CD4-positive, alpha-beta memory T cell (primary cell): ENCODE measurements at regions not wholly inside any gene's neighbourhood (a gene's known extent, or its start where the extent isn't known, plus 50 kb on each side); places are given as distances from the start of the nearest gene placed in this dataset.
A peak's percentile ranks its signal among the peaks of the same experiment; 100 is the strongest.

ENCODE experiments used
- CTCF ChIA-PET: fragments of 350-600 bp; sonication (Branson Sonifier 250); formaldehyde crosslinking; loops from one replicate; lab custom pipeline; 2021; ENCODE audit warnings: inconsistent platforms; ENCODE audit not compliant: partially characterized antibody; lab: Charles Lee
- POLR2A ChIA-PET: fragments of 350-600 bp; sonication (Branson Sonifier 250); formaldehyde crosslinking; loops from one replicate; lab custom pipeline; 2021; ENCODE audit not compliant: partially characterized antibody; lab: Charles Lee
- DNase-seq, 5 donors: peaks; one replicate each; pipeline versions ENCODE4 v3.0.0 to v3.0.0-alpha.2; 2020 to 2022; ENCODE audit warnings: mixed read lengths in 1 of 5
- H3K27ac ChIP-seq: one replicate; pipeline ENCODE4 v1.7.0; 2013; ENCODE audit warnings: low read depth, low read length
- H3K27me3 ChIP-seq: 2 replicates; pipeline ENCODE4 v1.7.0; 2013; ENCODE audit warnings: mild to moderate bottlenecking, low read length, moderate library complexity; ENCODE audit not compliant: insufficient read depth
- H3K36me3 ChIP-seq: 2 replicates; pipeline ENCODE4 v1.7.0; 2013; ENCODE audit warnings: mild to moderate bottlenecking, low read length, moderate library complexity; ENCODE audit not compliant: insufficient read depth
- H3K4me1 ChIP-seq: 2 replicates; pipeline ENCODE4 v1.7.0; 2013; ENCODE audit warnings: mild to moderate bottlenecking, low read length, moderate library complexity; ENCODE audit not compliant: insufficient read depth
- H3K4me3 ChIP-seq, 2 donors: one replicate each; pipeline ENCODE4 v1.7.0; 2013; ENCODE audit warnings: low read length in 2 of 2, mild to moderate bottlenecking in 1 of 2
- H3K9me3 ChIP-seq, 2 donors: one replicate each; pipeline ENCODE4 v1.7.0; 2013; ENCODE audit warnings: low read length in 2 of 2, control low read depth in 1 of 2; ENCODE audit not compliant: control insufficient read depth in 1 of 2
- H3K27ac Mint-ChIP-seq, 7 donors: one replicate each; pipeline ENCODE4 v1.8.0; 2020 to 2021; ENCODE audit warnings: mixed read lengths in 7 of 7, mild to moderate bottlenecking in 6 of 7, inconsistent platforms in 3 of 7, moderate library complexity in 3 of 7
- H3K27me3 Mint-ChIP-seq, 2 donors: one replicate each; pipeline ENCODE4 v1.8.0; 2020 to 2021; ENCODE audit warnings: mixed read lengths in 2 of 2
- H3K36me3 Mint-ChIP-seq, 2 donors: one replicate each; pipeline ENCODE4 v1.8.0; 2020 to 2021; ENCODE audit warnings: mixed read lengths in 2 of 2, inconsistent platforms in 1 of 2, mild to moderate bottlenecking in 1 of 2
- H3K4me1 Mint-ChIP-seq, 4 donors: one replicate each; pipeline ENCODE4 v1.8.0; 2020 to 2021; ENCODE audit warnings: mixed read lengths in 4 of 4, mild to moderate bottlenecking in 1 of 4
- H3K4me3 Mint-ChIP-seq, 8 donors: one replicate each; pipeline ENCODE4 v1.8.0; 2020 to 2021; ENCODE audit warnings: mixed read lengths in 8 of 8, mild to moderate bottlenecking in 7 of 8, moderate library complexity in 6 of 8, inconsistent platforms in 3 of 8
- H3K9me3 Mint-ChIP-seq, 8 donors: one replicate each; pipeline ENCODE4 v1.8.0; 2020 to 2021; ENCODE audit warnings: mixed read lengths in 8 of 8, mild to moderate bottlenecking in 5 of 8, inconsistent platforms in 3 of 8, moderate library complexity in 1 of 8
- intact Hi-C: fragments of 100-400 bp; cut with micrococcal nuclease; formaldehyde crosslinking; loops from one replicate; pipeline ENCODE4 v1.15.1; 2023

DNA sequence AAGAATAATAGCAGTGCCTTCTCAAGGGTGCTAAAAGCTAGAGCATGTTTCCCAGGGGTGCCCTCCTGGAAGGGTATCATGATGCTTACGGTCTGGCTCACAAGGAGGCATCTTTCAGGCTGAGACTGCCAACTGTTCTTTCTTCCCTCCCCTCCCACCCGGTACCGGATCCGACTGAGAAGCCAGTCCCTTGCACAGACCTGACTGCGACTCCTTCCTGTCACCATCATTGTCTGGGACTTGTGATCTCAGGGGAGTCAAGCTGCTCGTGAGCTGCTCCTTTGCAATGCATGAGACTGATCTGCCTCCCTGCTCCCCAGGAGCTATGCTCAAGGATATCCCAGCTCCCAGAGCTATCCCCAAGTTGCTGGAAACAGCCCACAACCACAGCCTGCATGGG, 170.8 kb downstream of the GADD45G start:
- Histone ChIP-seq H3K9me3 (no peaks in the 10 kb centered on the region), H3K27me3 (no peaks in the 10 kb centered on the region), H3K4me3 (no peak overlapping the region), H3K4me1 (no peaks in the 10 kb centered on the region), H3K36me3 (no peaks in the 10 kb centered on the region), H3K27ac (no peak overlapping the region)
- peaks cover 0 to 2% (median 0%) of the 10 kb centered on the region in 4 donors for H3K4me1 Mint-ChIP-seq
- intact Hi-C loops, result no loop called here
- CTCF ChIA-PET, result no interaction called here
- H3K36me3 Mint-ChIP-seq, result no peaks in the 10 kb centered on the region
- DNase-seq, result no peak
- H3K4me3 Mint-ChIP-seq, result no peak overlapping the region
- POLR2A ChIA-PET, result interaction anchor here (1.0 kb wide), 1 partner anchor 15 kb away, joined by 3 read pairs; no protein-coding TSS in a partner anchor
- peaks cover 0 to 1% of the 10 kb centered on the region in 2 donors for H3K27me3 Mint-ChIP-seq
- H3K27ac Mint-ChIP-seq, result peak overlapping the region in 1 of 7 donors; percentile 56
- H3K9me3 Mint-ChIP-seq, result no peaks in the 10 kb centered on the region

DNA sequence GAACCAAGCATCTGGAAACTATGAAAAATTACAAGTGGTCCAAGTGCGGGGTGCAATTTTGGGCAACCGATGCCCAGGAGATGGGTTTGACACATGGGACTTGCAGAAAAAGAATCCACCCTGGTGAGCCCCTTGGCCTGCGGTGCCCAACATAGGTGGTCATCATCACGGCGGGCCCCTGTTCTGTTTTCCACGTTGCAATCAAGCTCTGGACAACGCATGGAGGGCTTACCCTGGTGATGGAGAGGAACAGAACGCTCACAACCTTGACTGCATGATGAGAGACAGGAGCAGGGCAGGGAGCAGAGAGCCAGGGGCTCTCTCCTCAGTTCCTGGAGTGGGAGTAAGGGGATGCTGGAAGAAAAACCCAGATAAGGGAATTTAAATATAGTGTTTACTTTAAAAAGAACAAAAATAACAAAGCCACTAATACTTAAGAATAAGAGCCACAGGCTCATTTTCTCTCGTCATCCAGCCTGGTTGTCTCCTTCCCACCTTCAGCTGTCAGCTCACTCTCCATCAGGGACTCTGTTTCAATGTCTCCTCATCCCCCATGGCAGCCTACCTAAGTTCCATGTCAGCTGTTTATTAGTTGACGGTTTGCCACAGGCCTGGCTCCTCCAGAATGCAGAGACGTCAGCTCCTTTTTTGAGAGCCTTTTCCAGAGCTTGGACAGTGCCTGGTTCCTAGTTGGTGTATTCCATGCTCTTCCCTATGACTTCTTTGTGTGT, 172.1 kb downstream of the GADD45G start:
- Histone ChIP-seq H3K27ac (no peak overlapping the region), H3K9me3 (no peaks in the 10 kb centered on the region), H3K36me3 (no peaks in the 10 kb centered on the region), H3K27me3 (no peaks in the 10 kb centered on the region), H3K4me3 (no peak overlapping the region), H3K4me1 (no peaks in the 10 kb centered on the region)
- DNase-seq, result no peak
- Mint-ChIP-seq H3K27me3 (peaks cover 0 to 1% of the 10 kb centered on the region in 2 donors), H3K27ac (no peak overlapping the region), H3K9me3 (no peaks in the 10 kb centered on the region), H3K4me3 (no peak overlapping the region), H3K4me1 (peaks cover 0 to 2% (median 0%) of the 10 kb centered on the region in 4 donors), H3K36me3 (no peaks in the 10 kb centered on the region)
- ChIA-PET POLR2A (no interaction called here), CTCF (no interaction called here)
- intact Hi-C loops, result no loop called here

DNA sequence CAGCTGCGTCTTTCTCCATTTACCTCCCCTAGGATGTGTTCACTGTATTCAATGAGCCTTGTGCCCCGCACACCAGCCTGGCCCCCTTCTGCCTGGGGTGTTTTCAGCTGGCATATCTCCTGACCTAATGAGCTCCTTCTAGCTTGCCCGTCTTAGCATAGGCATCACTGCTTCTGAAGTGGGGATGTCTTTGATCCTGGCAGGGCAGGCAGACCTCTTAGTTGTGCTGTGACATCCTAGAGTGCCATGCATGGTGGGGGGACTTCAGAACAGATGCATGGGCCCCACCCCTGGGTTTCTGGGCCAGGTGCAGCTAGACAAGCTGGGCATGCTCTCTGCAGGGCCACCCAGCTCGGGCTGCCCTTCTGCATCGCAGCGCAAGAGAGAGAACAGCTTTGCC, 172.7 kb downstream of the GADD45G start:
- H3K4me3 Mint-ChIP-seq, result no peak overlapping the region
- CTCF ChIA-PET, result no interaction called here
- POLR2A ChIA-PET, result no interaction called here

DNA sequence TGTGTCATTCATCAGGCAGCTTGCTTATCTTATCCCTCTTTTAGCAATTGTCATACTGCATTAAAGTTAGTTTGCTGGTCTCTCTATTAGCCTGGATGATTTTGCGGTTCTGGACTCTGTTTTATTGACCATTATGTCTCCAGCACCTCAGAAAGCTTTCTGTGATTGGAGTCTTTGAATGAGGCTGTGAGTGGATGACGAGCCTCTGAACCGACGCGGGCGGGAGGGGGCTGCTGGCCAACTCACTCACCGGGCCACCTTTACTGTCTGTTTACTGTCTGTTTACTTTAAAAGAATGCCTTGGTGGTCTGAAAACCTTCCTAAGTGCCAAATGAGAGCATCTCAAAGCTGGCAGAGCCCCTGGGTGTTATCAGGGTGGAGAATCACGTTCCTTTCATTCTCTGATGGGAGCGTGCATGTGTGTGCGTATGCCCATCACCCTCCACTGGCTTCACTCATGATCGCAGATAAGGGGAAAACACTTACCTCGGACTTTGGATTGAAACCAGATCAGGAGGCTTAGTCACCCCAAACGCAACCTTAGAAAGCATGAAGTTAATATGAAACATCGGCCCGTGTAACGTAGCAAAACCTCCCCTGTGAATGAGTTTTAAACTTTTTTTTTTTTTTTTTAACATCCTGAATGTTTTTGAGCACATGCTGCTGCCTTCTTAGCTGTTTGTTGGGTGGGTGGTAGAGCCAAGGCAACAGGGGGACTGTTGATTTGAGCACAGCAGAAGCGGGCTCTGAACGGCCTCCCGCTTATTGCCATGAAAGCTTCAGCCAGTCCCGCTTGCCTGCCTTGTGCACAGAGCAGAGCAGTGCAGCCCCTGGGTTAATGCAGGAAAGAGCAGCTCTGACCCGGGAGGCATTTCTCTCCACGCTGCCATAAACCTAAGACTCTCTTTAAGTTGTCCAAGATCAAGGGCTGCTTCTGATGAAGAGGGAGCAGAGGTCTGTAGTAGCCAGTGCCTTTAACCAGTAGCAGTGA, 173.6 kb downstream of the GADD45G start:
- no peak for DNase-seq
- ChIA-PET CTCF (no interaction called here), POLR2A (interaction anchor here (0.6 kb wide), 1 partner anchor 20 kb away, joined by 3 read pairs; no protein-coding TSS in a partner anchor)
- no peaks in the 10 kb centered on the region for H3K27me3 ChIP-seq
- H3K9me3 Mint-ChIP-seq, result no peaks in the 10 kb centered on the region
- no peak overlapping the region for H3K27ac ChIP-seq
- intact Hi-C loops, result no loop called here
- H3K27ac Mint-ChIP-seq, result peak overlapping the region in 1 of 7 donors; percentile 37
- H3K27me3 Mint-ChIP-seq, result peaks cover 0 to 1% of the 10 kb centered on the region in 2 donors
- no peaks in the 10 kb centered on the region for H3K36me3 ChIP-seq
- H3K4me3 Mint-ChIP-seq, result no peak overlapping the region
- H3K9me3 ChIP-seq, result no peaks in the 10 kb centered on the region
- no peaks in the 10 kb centered on the region for H3K4me1 ChIP-seq
- H3K4me3 ChIP-seq, result no peak overlapping the region
- peaks cover 0 to 2% (median 0%) of the 10 kb centered on the region in 4 donors for H3K4me1 Mint-ChIP-seq
- H3K36me3 Mint-ChIP-seq, result no peaks in the 10 kb centered on the region

More for the DNA sequence above, 172.7 kb downstream of the GADD45G start:
- Mint-ChIP-seq H3K36me3 (no peaks in the 10 kb centered on the region), H3K4me1 (peaks cover 0 to 2% (median 0%) of the 10 kb centered on the region in 4 donors), H3K9me3 (no peaks in the 10 kb centered on the region), H3K27me3 (peaks cover 0 to 1% of the 10 kb centered on the region in 2 donors), H3K27ac (peak overlapping the region in 1 of 7 donors; percentile 53)
- Histone ChIP-seq H3K36me3 (no peaks in the 10 kb centered on the region), H3K27ac (no peak overlapping the region), H3K9me3 (no peaks in the 10 kb centered on the region), H3K4me3 (no peak overlapping the region), H3K27me3 (no peaks in the 10 kb centered on the region), H3K4me1 (no peaks in the 10 kb centered on the region)
- intact Hi-C loops, result no loop called here
- DNase-seq, result no peak

- H3K36me3 Mint-ChIP-seq, result no peaks in the 10 kb centered on the region
- Histone ChIP-seq H3K27me3 (no peaks in the 10 kb centered on the region), H3K9me3 (no peaks in the 10 kb centered on the region), H3K36me3 (no peaks in the 10 kb centered on the region), H3K27ac (no peak overlapping the region), H3K4me3 (no peak overlapping the region), H3K4me1 (no peaks in the 10 kb centered on the region)
- peaks cover 0 to 1% of the 10 kb centered on the region in 2 donors for H3K27me3 Mint-ChIP-seq
- no peak overlapping the region for H3K27ac Mint-ChIP-seq
- H3K4me3 Mint-ChIP-seq, result no peak overlapping the region
- peaks cover 0 to 2% (median 0%) of the 10 kb centered on the region in 4 donors for H3K4me1 Mint-ChIP-seq
- ChIA-PET CTCF (no interaction called here), POLR2A (no interaction called here)
- H3K9me3 Mint-ChIP-seq, result no peaks in the 10 kb centered on the region
- intact Hi-C loops, result no loop called here
- no peak for DNase-seq
Measured at GRCh38 chr9:89779405-89780203, 174.8 kb downstream of the GADD45G start.

GRCh38 chr9:89780959-89781358, 176.1 kb downstream of the GADD45G start:
- H3K9me3 Mint-ChIP-seq, result no peaks in the 10 kb centered on the region
- Histone ChIP-seq H3K9me3 (no peaks in the 10 kb centered on the region), H3K4me3 (no peak overlapping the region), H3K4me1 (no peaks in the 10 kb centered on the region), H3K27ac (no peak overlapping the region), H3K27me3 (no peaks in the 10 kb centered on the region), H3K36me3 (no peaks in the 10 kb centered on the region)
- no peak overlapping the region for H3K27ac Mint-ChIP-seq
- peaks cover 0 to 1% of the 10 kb centered on the region in 2 donors for H3K27me3 Mint-ChIP-seq
- CTCF ChIA-PET, result no interaction called here
- peaks cover 0 to 2% (median 0%) of the 10 kb centered on the region in 4 donors for H3K4me1 Mint-ChIP-seq
- no peaks in the 10 kb centered on the region for H3K36me3 Mint-ChIP-seq
- intact Hi-C loops, result no loop called here
- no peak overlapping the region for H3K4me3 Mint-ChIP-seq
- DNase-seq, result no peak
- POLR2A ChIA-PET, result no interaction called here
